HG03432 (cell line): ENCODE measurements at regions not wholly inside any gene's neighbourhood (a gene's known extent, or its start where the extent isn't known, plus 50 kb on each side); places are given as distances from the start of the nearest gene placed in this dataset.

Source experiments
- ATAC-seq: cut with Tn5 transposase; IDR thresholded peaks from one replicate; pipeline ENCODE4 v1.9.1; 2021; ENCODE audit warnings: mild to moderate bottlenecking, moderate library complexity; ENCODE audit not compliant: unreplicated experiment

GRCh38 chr3:64290161-64290560 lies 64.9 kb upstream of the PRICKLE2 start:
- no peak for ATAC-seq

GRCh38 chr3:64289622-64290021 lies 64.4 kb upstream of the PRICKLE2 start:
- no peak for ATAC-seq

GRCh38 chr3:64278625-64279024 lies 53.4 kb upstream of the PRICKLE2 start:
- ATAC-seq: no peak

GRCh38 chr3:64276131-64276530 lies 50.9 kb upstream of the PRICKLE2 start:
- no peak for ATAC-seq
